HG03175 (cell line): ENCODE measurements at regions not wholly inside any gene's neighbourhood (a gene's known extent, or its start where the extent isn't known, plus 50 kb on each side); places are given as distances from the start of the nearest gene placed in this dataset.

Experiments used
- ATAC-seq: cut with Tn5 transposase; IDR thresholded peaks from one replicate; pipeline ENCODE4 v1.9.1; 2021; ENCODE audit warnings: mild to moderate bottlenecking, moderate library complexity; ENCODE audit not compliant: unreplicated experiment

GRCh38 chr1:177848577-177848976, 121.3 kb downstream of the SEC16B start:
- no peak for ATAC-seq

GRCh38 chr1:177847843-177848242, 122.0 kb downstream of the SEC16B start:
- ATAC-seq, result no peak

- no peak for ATAC-seq
These were observed 130.9 kb downstream of the SEC16B start for GRCh38 chr1:177838907-177839485.

- ATAC-seq, result no peak
These were observed 136.2 kb downstream of the SEC16B start for GRCh38 chr1:177833631-177834030.

- no peak for ATAC-seq
These were observed 139.2 kb downstream of the SEC16B start for GRCh38 chr1:177830531-177831135.

- peak; percentile 25 for ATAC-seq
These were observed 144.5 kb downstream of the SEC16B start for GRCh38 chr1:177825276-177825901.

GRCh38 chr1:177824508-177824982, 145.3 kb downstream of the SEC16B start:
- ATAC-seq, result peak; percentile 60

- no peak for ATAC-seq
These were observed 149.6 kb downstream of the SEC16B start for GRCh38 chr1:177820213-177820612.

- ATAC-seq, result peak; percentile 98
These were observed 151.7 kb downstream of the SEC16B start for GRCh38 chr1:177817937-177818875.

- ATAC-seq, result no peak
These were observed 157.2 kb downstream of the SEC16B start for GRCh38 chr1:177812650-177813049.

- ATAC-seq, result no peak
These were observed 157.7 kb downstream of the SEC16B start for GRCh38 chr1:177812144-177812543.

GRCh38 chr1:177811429-177811828, 158.4 kb downstream of the SEC16B start:
- no peak for ATAC-seq

- ATAC-seq, result peak; percentile 98
These were observed 160.0 kb downstream of the SEC16B start for GRCh38 chr1:177809819-177810218.

GRCh38 chr1:177802304-177802703, 167.6 kb downstream of the SEC16B start:
- ATAC-seq, result no peak

GRCh38 chr1:177801790-177802189, 168.1 kb downstream of the SEC16B start:
- no peak for ATAC-seq

- ATAC-seq, result peak; percentile 85
These were observed 169.3 kb downstream of the SEC16B start for GRCh38 chr1:177800400-177801088.

GRCh38 chr1:177799746-177800145, 170.1 kb downstream of the SEC16B start:
- no peak for ATAC-seq

GRCh38 chr1:177798614-177799013, 171.2 kb downstream of the SEC16B start:
- ATAC-seq, result peak; percentile 32

- ATAC-seq, result no peak
These were observed 173.3 kb downstream of the SEC16B start for GRCh38 chr1:177796561-177796960.

GRCh38 chr1:177794376-177794991, 175.4 kb downstream of the SEC16B start:
- peak; percentile 44 for ATAC-seq
